Peyer's patch (tissue), 4 donors: ENCODE measurements at regions not wholly inside any gene's neighbourhood (a gene's known extent, or its start where the extent isn't known, plus 50 kb on each side); places are given as distances from the start of the nearest gene placed in this dataset.

Experiments used
- CTCF ChIP-seq, 6 experiments: fragments of 450-650 bp in 4 of 6; fragments of 200-600 bp in 2 of 6; sonication (generic) in 1 of 6; IDR thresholded peaks; one replicate each; pipeline ENCODE4 v1.5.1; 2017 to 2019; ENCODE audit warnings: antibody characterized with exemption in 6 of 6, mild to moderate bottlenecking in 3 of 6, moderate library complexity in 1 of 6
- POLR2A ChIP-seq, 2 donors: fragments of 450-650 bp; IDR thresholded peaks; one replicate each; pipeline ENCODE4 v1.5.1; 2017; ENCODE audit warnings: antibody characterized with exemption in 2 of 2, mild to moderate bottlenecking in 2 of 2, moderate library complexity in 2 of 2

GRCh38 chr3:144791034-144791433 lies 819.4 kb downstream of the DIPK2A start:
- TF ChIP-seq CTCF (IDR thresholded peaks at IDR 0.05) = no peak
- no peak for TF ChIP-seq POLR2A (IDR thresholded peaks at IDR 0.05)
